ENCODE measurements at regions not wholly inside any gene's neighbourhood (a gene's known extent, or its start where the extent isn't known, plus 50 kb on each side); places are given as distances from the start of the nearest gene placed in this dataset.
A peak's percentile ranks its signal among the peaks of the same experiment; 100 is the strongest.
"Not testable (repeated sequence)": the region's sequence is repeated elsewhere in the genome, so short reads cannot be mapped to it uniquely, and the experiment has no call there.

GRCh38 chr7:82672078-82672477 is 228.5 kb upstream of the CACNA2D1 start:
- no peak overlapping the region for H3K4me3 ChIP-seq (ENCODE audit: low read length)
- TF ChIP-seq CTCF (conservative IDR thresholded peaks at IDR 0.05; ENCODE audit: low read length) = no peak
- no peak for DNase-seq (ENCODE audit: low read depth)

- H3K4me3 ChIP-seq (ENCODE audit: low read length) = no peak overlapping the region
- TF ChIP-seq CTCF (conservative IDR thresholded peaks at IDR 0.05; ENCODE audit: low read length) = no peak
- DNase-seq (ENCODE audit: low read depth) = no peak
Observed at GRCh38 chr7:82669141-82669540, 225.6 kb upstream of the CACNA2D1 start.

- no peak overlapping the region for H3K4me3 ChIP-seq (ENCODE audit: low read length)
- DNase-seq (ENCODE audit: low read depth) = no peak
- no peak for TF ChIP-seq CTCF (conservative IDR thresholded peaks at IDR 0.05; ENCODE audit: low read length)
Observed at GRCh38 chr7:82668676-82669075, 225.1 kb upstream of the CACNA2D1 start.

GRCh38 chr7:82665966-82666507 is 222.5 kb upstream of the CACNA2D1 start:
- no peak overlapping the region for H3K4me3 ChIP-seq (ENCODE audit: low read length)
- no peak for TF ChIP-seq CTCF (conservative IDR thresholded peaks at IDR 0.05; ENCODE audit: low read length)
- no peak for DNase-seq (ENCODE audit: low read depth)

GRCh38 chr7:82655965-82656364 is 212.4 kb upstream of the CACNA2D1 start:
- no peak for TF ChIP-seq CTCF (conservative IDR thresholded peaks at IDR 0.05; ENCODE audit: low read length)
- DNase-seq (ENCODE audit: low read depth) = no peak
- H3K4me3 ChIP-seq (ENCODE audit: low read length) = no peak overlapping the region

GRCh38 chr7:82650095-82650494 is 206.5 kb upstream of the CACNA2D1 start:
- not testable (repeated sequence) for DNase-seq (ENCODE audit: low read depth); H3K4me3 ChIP-seq (ENCODE audit: low read length)

- no peak for TF ChIP-seq CTCF (conservative IDR thresholded peaks at IDR 0.05; ENCODE audit: low read length)
- H3K4me3 ChIP-seq (ENCODE audit: low read length) = no peak overlapping the region
- no peak for DNase-seq (ENCODE audit: low read depth)
Observed at GRCh38 chr7:82633592-82633991, 190.0 kb upstream of the CACNA2D1 start.

GRCh38 chr7:82631998-82632397 is 188.4 kb upstream of the CACNA2D1 start:
- TF ChIP-seq CTCF (conservative IDR thresholded peaks at IDR 0.05; ENCODE audit: low read length) = no peak
- no peak overlapping the region for H3K4me3 ChIP-seq (ENCODE audit: low read length)
- peak; percentile 2 for DNase-seq (ENCODE audit: low read depth)

All from AG10803 (cell line).